ENCODE measurements at regions not wholly inside any gene's neighbourhood (a gene's known extent, or its start where the extent isn't known, plus 50 kb on each side); places are given as distances from the start of the nearest gene placed in this dataset.

- no peaks in the 10 kb centered on the region for H4K20me1 ChIP-seq (ENCODE audit: control insufficient read depth, insufficient read depth, insufficient read length)
- no peaks in the 10 kb centered on the region for H3K27me3 ChIP-seq (ENCODE audit: insufficient read depth, low read length)
- H2AFZ ChIP-seq (ENCODE audit: low read length), result no peak overlapping the region
- WGBS (ENCODE audit: extremely low coverage, insufficient read length, low lambda C conversion rate), result no CpG with 5 or more reads among the region's 2 CpGs
- no peaks in the 10 kb centered on the region for H3K79me2 ChIP-seq (ENCODE audit: insufficient read depth, low read length)
- H3K23me2 ChIP-seq (ENCODE audit: insufficient read length, low read depth, low read length, poor library complexity, severe bottlenecking), result no peaks in the 10 kb centered on the region
- no peak for TF ChIP-seq CTCF (conservative IDR thresholded peaks at IDR 0.05)
- no peaks in the 10 kb centered on the region for H3K36me3 Mint-ChIP-seq (ENCODE audit: insufficient read depth in 1 of 3, low read depth in 3 of 3)
- H2BK15ac ChIP-seq (ENCODE audit: low read depth, low read length), result no peak overlapping the region
- H3K14ac ChIP-seq (ENCODE audit: insufficient read depth, low read length), result no peak overlapping the region
- no peak for DNase-seq
- no peak overlapping the region for H3K4ac ChIP-seq (ENCODE audit: low read depth, low read length)
- H4K91ac ChIP-seq (ENCODE audit: insufficient read length, low read depth, low read length), result no peak overlapping the region
- H4K5ac ChIP-seq (ENCODE audit: insufficient read length, low read depth, low read length), result no peak overlapping the region
- H3K27ac ChIP-seq (ENCODE audit: insufficient read length, low read depth, low read length), result no peak overlapping the region
- H3K4me3 Mint-ChIP-seq, result no peak overlapping the region
- H2BK120ac ChIP-seq (ENCODE audit: low read depth, low read length, poor library complexity, severe bottlenecking), result no peak overlapping the region
- no peaks in the 10 kb centered on the region for H3K4me1 ChIP-seq (ENCODE audit: insufficient read depth, low read length)
- no peak overlapping the region for H3K27ac Mint-ChIP-seq
- no peak overlapping the region for H2AK5ac ChIP-seq (ENCODE audit: insufficient read length, low read length)
- H2BK12ac ChIP-seq (ENCODE audit: insufficient read length, low read depth, low read length), result no peak overlapping the region
- H3K4me2 ChIP-seq (ENCODE audit: insufficient read depth, insufficient read length, low read length), result no peak overlapping the region
- H4K8ac ChIP-seq (replicated peaks; ENCODE audit: insufficient read length, low read depth, low read length), result no peak overlapping the region
- no peak overlapping the region for H3K9ac ChIP-seq (ENCODE audit: extremely low read depth, insufficient read length, low read length)
- H3K18ac ChIP-seq (ENCODE audit: insufficient read length, low read depth, low read length), result no peak overlapping the region
- H3K4me1 Mint-ChIP-seq, result no peaks in the 10 kb centered on the region
- H3K23ac ChIP-seq (ENCODE audit: insufficient read length, low read depth, low read length), result no peak overlapping the region
- H3K56ac ChIP-seq (ENCODE audit: insufficient read length, low read depth, low read length), result no peak overlapping the region
- H3T11ph ChIP-seq (ENCODE audit: low read length), result no peak overlapping the region
- H2BK5ac ChIP-seq (ENCODE audit: insufficient read length, low read length), result no peak overlapping the region
- H3K9me3 ChIP-seq (ENCODE audit: control insufficient read depth, low read depth, low read length), result no peaks in the 10 kb centered on the region
- H3K9me3 Mint-ChIP-seq, result no peaks in the 10 kb centered on the region
- H2BK20ac ChIP-seq (ENCODE audit: low read depth, low read length, poor library complexity, severe bottlenecking), result no peak overlapping the region
- H3K79me1 ChIP-seq (ENCODE audit: insufficient read depth, low read depth, low read length, poor library complexity, severe bottlenecking), result no peaks in the 10 kb centered on the region
- no peaks in the 10 kb centered on the region for H3K27me3 Mint-ChIP-seq (ENCODE audit: low read depth)
Observed at GRCh38 chr9:31078175-31078574, 1306.3 kb upstream of the ACO1 start.

All from H9 (cell line).